Body of pancreas (tissue), 4 donors: ENCODE measurements at regions not wholly inside any gene's neighbourhood (a gene's known extent, or its start where the extent isn't known, plus 50 kb on each side); places are given as distances from the start of the nearest gene placed in this dataset.

ENCODE experiments used
- ATAC-seq: fragments of 150-250 bp; one replicate; pipeline ENCODE4 v1.9.1; 2016
- DNase-seq, 4 donors: peaks; one replicate each; pipeline ENCODE4 v3.0.0-alpha.2; 2019
- H3K27ac ChIP-seq, 4 donors: fragments of 200-600 bp; sonication (generic); 1 replicate in 3 of 4; 2 replicates in 1 of 4; pipeline versions ENCODE4 v1.5.1 to v1.6.1; 2016 to 2019; ENCODE audit warnings: mild to moderate bottlenecking in 1 of 4, mixed read lengths in 1 of 4, moderate library complexity in 1 of 4
- H3K27me3 ChIP-seq, 2 donors: fragments of 200-600 bp; sonication (generic); one replicate each; pipeline ENCODE4 v1.6.0; 2016; ENCODE audit warnings: mild to moderate bottlenecking in 1 of 2
- H3K36me3 ChIP-seq, 2 donors: fragments of 200-600 bp; sonication (generic); replicated peaks in 1 of 2; 2 replicates each; pipeline ENCODE4 v1.5.1; 2016; ENCODE audit warnings: low read depth in 2 of 2; ENCODE audit not compliant: insufficient read depth in 1 of 2
- H3K4me1 ChIP-seq: fragments of 200-600 bp; sonication (generic); one replicate; pipeline ENCODE4 v1.6.0; 2016
- H3K4me3 ChIP-seq, 2 donors: fragments of 200-600 bp; sonication (generic); 1 replicate in 1 of 2; 2 replicates in 1 of 2; pipeline ENCODE4 v1.5.1; 2016 to 2019
- H3K9me3 ChIP-seq, 3 donors: fragments of 200-600 bp; sonication (generic); 1 replicate in 2 of 3; 2 replicates in 1 of 3; pipeline ENCODE4 v1.5.1; 2016
- CTCF ChIP-seq, 7 experiments: fragments of 450-650 bp in 4 of 7; fragments of 200-600 bp in 3 of 7; sonication (generic) in 3 of 7; IDR thresholded peaks; one replicate each; pipeline ENCODE4 v1.5.1; 2016 to 2019; ENCODE audit warnings: antibody characterized with exemption in 7 of 7
- POLR2A ChIP-seq, 3 donors: fragments of 450-650 bp; IDR thresholded peaks; one replicate each; pipeline ENCODE4 v1.6.1; 2016; ENCODE audit warnings: antibody characterized with exemption in 3 of 3, mild to moderate bottlenecking in 2 of 3
- WGBS, 2 donors: methylation state at CpG; one replicate each; pipeline ENCODE4 v1.1.5; 2017; 5-methylcytosine and 5-hydroxymethylcytosine counted together
- intact Hi-C: fragments of 100-400 bp; cut with DNase I; formaldehyde crosslinking; loops from one replicate; pipeline ENCODE4 v1.15.1; 2023

DNA sequence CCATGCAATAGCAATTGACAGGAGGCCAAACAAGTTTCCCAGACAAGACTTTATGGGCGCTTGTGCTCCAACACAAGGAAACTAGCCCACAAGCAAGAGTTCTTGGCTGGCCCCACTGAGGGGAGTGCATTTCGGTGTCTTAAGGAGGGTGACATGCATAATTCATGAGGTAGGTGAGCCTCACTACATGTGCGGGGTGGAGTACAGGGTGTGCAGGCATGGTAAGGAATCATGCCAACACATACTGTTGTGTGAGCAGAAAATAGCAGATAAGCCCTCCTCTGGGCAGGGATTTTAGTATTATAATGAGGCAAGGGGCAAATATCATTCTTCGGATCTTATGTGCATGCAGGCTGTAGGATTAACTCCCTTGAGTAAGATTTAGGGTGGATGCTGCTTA, 78.7 kb upstream of the SLC1A4 start:
- WGBS, 2 donors, result 81 to 89% methylated on average over 4 of the region's 4 CpGs
- Histone ChIP-seq H3K27ac (no peak overlapping the region), H3K36me3 (no peaks in the 10 kb centered on the region), H3K4me3 (no peak overlapping the region), H3K27me3 (no peaks in the 10 kb centered on the region), H3K4me1 (no peaks in the 10 kb centered on the region), H3K9me3 (no peaks in the 10 kb centered on the region)
- no peak for ATAC-seq
- intact Hi-C loops, result loop anchor here (10.0 kb wide), 1 partner anchor 274 kb away; no protein-coding TSS in a partner anchor
- no peak for DNase-seq
- TF ChIP-seq POLR2A (IDR thresholded peaks at IDR 0.05) (no peak), CTCF (IDR thresholded peaks at IDR 0.05) (no peak)

DNA sequence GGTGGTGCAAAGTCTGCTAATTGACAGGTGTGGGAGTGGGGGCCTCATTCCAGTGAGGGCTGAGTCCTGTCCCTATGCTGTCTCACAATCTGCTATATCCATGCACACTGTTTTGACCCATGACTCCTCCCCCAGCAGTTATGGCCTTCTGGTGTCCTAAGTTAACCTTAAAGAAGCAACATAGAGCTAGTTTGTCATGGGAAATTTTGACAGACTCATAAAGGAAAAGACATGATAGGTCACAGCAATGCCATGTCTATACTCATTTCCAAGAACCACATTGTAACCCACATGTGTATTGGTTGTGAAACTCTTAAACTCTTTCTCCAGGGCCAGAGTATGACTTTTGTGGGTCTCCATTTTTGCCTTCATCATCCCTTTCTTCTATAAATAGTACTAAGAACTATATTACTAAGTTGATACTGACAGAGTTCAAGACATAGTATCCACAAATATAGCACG, 78.2 kb upstream of the SLC1A4 start:
- no peaks in the 10 kb centered on the region for H3K36me3 ChIP-seq
- intact Hi-C loops, result loop anchor here (10.0 kb wide), 1 partner anchor 274 kb away; no protein-coding TSS in a partner anchor
- no peak for ATAC-seq
- WGBS, 2 donors, result 35 to 50% methylated on average over 1 of the region's 1 CpG
- H3K27ac ChIP-seq, result no peak overlapping the region
- DNase-seq, result no peak
- no peaks in the 10 kb centered on the region for H3K9me3 ChIP-seq
- H3K4me1 ChIP-seq, result no peaks in the 10 kb centered on the region
- no peak overlapping the region for H3K4me3 ChIP-seq
- no peak for TF ChIP-seq POLR2A (IDR thresholded peaks at IDR 0.05)
- no peaks in the 10 kb centered on the region for H3K27me3 ChIP-seq

- Histone ChIP-seq H3K4me3 (no peak overlapping the region), H3K27me3 (no peaks in the 10 kb centered on the region), H3K4me1 (no peaks in the 10 kb centered on the region), H3K27ac (no peak overlapping the region), H3K36me3 (no peaks in the 10 kb centered on the region), H3K9me3 (no peaks in the 10 kb centered on the region)
- TF ChIP-seq CTCF (IDR thresholded peaks at IDR 0.05), result peak in 4 of 7 experiments; percentile 18 to 29 (median 26)
- TF ChIP-seq POLR2A (IDR thresholded peaks at IDR 0.05), result no peak
- peak in 3 of 4 donors; percentile 26 to 33 (median 32) for DNase-seq
- WGBS, 2 donors, result 25 to 42% methylated on average over 5 of the region's 5 CpGs
- intact Hi-C loops, result loop anchor here (10.0 kb wide), 1 partner anchor 271 kb away; no protein-coding TSS in a partner anchor
- ATAC-seq, result no peak
Observed at GRCh38 chr2:64913357-64913869, 75.8 kb upstream of the SLC1A4 start.

GRCh38 chr2:64914247-64914646, 75.0 kb upstream of the SLC1A4 start:
- Histone ChIP-seq H3K4me1 (no peaks in the 10 kb centered on the region), H3K9me3 (no peaks in the 10 kb centered on the region), H3K27ac (no peak overlapping the region), H3K36me3 (no peaks in the 10 kb centered on the region), H3K27me3 (no peaks in the 10 kb centered on the region), H3K4me3 (no peak overlapping the region)
- intact Hi-C loops, result loop anchor here (10.0 kb wide), 1 partner anchor 271 kb away; no protein-coding TSS in a partner anchor
- DNase-seq (no peak), ATAC-seq (no peak)
- 67 to 81% methylated on average over 9 of the region's 9 CpGs for WGBS, 2 donors
- TF ChIP-seq CTCF (IDR thresholded peaks at IDR 0.05), result no peak
- TF ChIP-seq POLR2A (IDR thresholded peaks at IDR 0.05), result no peak

GRCh38 chr2:64914735-64915509, 74.3 kb upstream of the SLC1A4 start:
- ATAC-seq, result no peak
- no peak overlapping the region for H3K27ac ChIP-seq
- intact Hi-C loops, result loop anchor here (5.0 to 10.0 kb wide), 2 partner anchors 127 to 270 kb away; no protein-coding TSS in a partner anchor

More at GRCh38 chr2:64914735-64915509, 74.3 kb upstream of the SLC1A4 start:
- Histone ChIP-seq H3K4me1 (no peaks in the 10 kb centered on the region), H3K27me3 (no peaks in the 10 kb centered on the region), H3K4me3 (no peak overlapping the region), H3K9me3 (no peaks in the 10 kb centered on the region), H3K36me3 (no peaks in the 10 kb centered on the region)
- 54 to 60% methylated on average over 7 of the region's 7 CpGs for WGBS, 2 donors
- TF ChIP-seq CTCF (IDR thresholded peaks at IDR 0.05), result no peak
- no peak for TF ChIP-seq POLR2A (IDR thresholded peaks at IDR 0.05)
- DNase-seq, result no peak
